Esophagus squamous epithelium (tissue), 4 donors: ENCODE measurements at regions not wholly inside any gene's neighbourhood (a gene's known extent, or its start where the extent isn't known, plus 50 kb on each side); places are given as distances from the start of the nearest gene placed in this dataset.

Experiments used
- CTCF ChIP-seq, 6 experiments: fragments of 450-650 bp in 4 of 6; fragments of 200-600 bp in 2 of 6; sonication (generic) in 2 of 6; IDR thresholded peaks; one replicate each; pipeline ENCODE4 v1.5.1; 2016 to 2019; ENCODE audit warnings: antibody characterized with exemption in 6 of 6, mild to moderate bottlenecking in 4 of 6, moderate library complexity in 4 of 6
- POLR2A ChIP-seq, 4 donors: fragments of 450-650 bp; IDR thresholded peaks; one replicate each; pipeline ENCODE4 v1.6.1; 2017; ENCODE audit warnings: antibody characterized with exemption in 4 of 4, mild to moderate bottlenecking in 4 of 4, moderate library complexity in 3 of 4

GRCh38 chr2:145267451-145267850 is 747.5 kb upstream of the ZEB2 start:
- no peak for TF ChIP-seq CTCF (IDR thresholded peaks at IDR 0.05)
- no peak for TF ChIP-seq POLR2A (IDR thresholded peaks at IDR 0.05)
